ENCODE measurements at regions not wholly inside any gene's neighbourhood (a gene's known extent, or its start where the extent isn't known, plus 50 kb on each side); places are given as distances from the start of the nearest gene placed in this dataset.

DNA sequence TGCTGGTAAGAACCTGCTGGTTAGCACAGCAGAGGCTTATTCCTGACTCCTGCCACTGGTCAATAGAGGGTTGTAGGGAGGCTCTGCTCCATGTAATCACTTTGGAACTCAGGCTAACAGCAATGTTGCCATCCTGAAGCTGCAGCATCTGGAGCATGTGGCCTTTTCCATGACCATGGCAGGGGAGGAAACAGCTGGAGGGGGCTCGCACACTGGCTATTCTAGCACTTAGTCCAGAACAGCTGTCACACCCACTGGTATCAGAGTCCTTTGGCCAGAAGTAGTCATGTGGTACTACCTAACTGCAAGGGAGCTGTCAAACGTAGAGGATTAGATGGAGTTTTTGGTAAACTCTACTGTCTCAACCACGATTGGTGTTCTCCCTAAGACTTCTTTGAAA is 450.0 kb downstream of the RPS24 start:
- no peak for TF ChIP-seq EP300 (IDR thresholded peaks at IDR 0.05)
- no peak for TF ChIP-seq POLR2A (IDR thresholded peaks at IDR 0.05)
- TF ChIP-seq, protein P1, sequence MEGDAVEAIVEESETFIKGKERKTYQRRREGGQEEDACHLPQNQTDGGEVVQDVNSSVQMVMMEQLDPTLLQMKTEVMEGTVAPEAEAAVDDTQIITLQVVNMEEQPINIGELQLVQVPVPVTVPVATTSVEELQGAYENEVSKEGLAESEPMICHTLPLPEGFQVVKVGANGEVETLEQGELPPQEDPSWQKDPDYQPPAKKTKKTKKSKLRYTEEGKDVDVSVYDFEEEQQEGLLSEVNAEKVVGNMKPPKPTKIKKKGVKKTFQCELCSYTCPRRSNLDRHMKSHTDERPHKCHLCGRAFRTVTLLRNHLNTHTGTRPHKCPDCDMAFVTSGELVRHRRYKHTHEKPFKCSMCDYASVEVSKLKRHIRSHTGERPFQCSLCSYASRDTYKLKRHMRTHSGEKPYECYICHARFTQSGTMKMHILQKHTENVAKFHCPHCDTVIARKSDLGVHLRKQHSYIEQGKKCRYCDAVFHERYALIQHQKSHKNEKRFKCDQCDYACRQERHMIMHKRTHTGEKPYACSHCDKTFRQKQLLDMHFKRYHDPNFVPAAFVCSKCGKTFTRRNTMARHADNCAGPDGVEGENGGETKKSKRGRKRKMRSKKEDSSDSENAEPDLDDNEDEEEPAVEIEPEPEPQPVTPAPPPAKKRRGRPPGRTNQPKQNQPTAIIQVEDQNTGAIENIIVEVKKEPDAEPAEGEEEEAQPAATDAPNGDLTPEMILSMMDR (IDR thresholded peaks at IDR 0.05) = no peak
